GM12878 (cell line): ENCODE measurements at regions not wholly inside any gene's neighbourhood (a gene's known extent, or its start where the extent isn't known, plus 50 kb on each side); places are given as distances from the start of the nearest gene placed in this dataset.

Experiments
- ATAC-seq: fragments of 200-7000 bp; cut with Tn5 transposase; 3 replicates; pipeline ENCODE4 v1.9.1; 2020; ENCODE audit warnings: mild to moderate bottlenecking, moderate library complexity
- BruUV-seq: library from RNA; stranded (reverse); fragments of 400-500 nt; replicated peaks from 2 replicates; lab custom pipeline; 2021; lab: Mats Ljungman, UMichigan
- CTCF ChIA-PET: fragments of 300-600 bp; sonication (Branson Sonifier 250); formaldehyde crosslinking; extraction: SDS; loops from one replicate; lab custom pipeline; 2021; ENCODE audit warnings: inconsistent platforms; lab: Yijun Ruan, JAX
- POLR2A ChIA-PET: fragments of 350-600 bp; formaldehyde crosslinking; extraction: SDS; loops from one replicate; lab custom pipeline; 2021; ENCODE audit warnings: inconsistent platforms; lab: Charles Lee
- RAD21 ChIA-PET: fragments of 300-600 bp; sonication (Branson Sonifier 250); formaldehyde crosslinking; loops from one replicate; lab custom pipeline; 2023; ENCODE audit warnings: antibody characterized with exemption; ENCODE audit not compliant: unreplicated experiment; lab: Charles Lee
- SMC1A ChIA-PET: fragments of 300-600 bp; sonication (Branson Sonifier 250); formaldehyde crosslinking; loops from one replicate; lab custom pipeline; 2023; ENCODE audit not compliant: unreplicated experiment, uncharacterized antibody; lab: Charles Lee
- DNase-seq: peaks from one replicate; pipeline ENCODE4 v3.0.0-alpha.2; 2011; ENCODE audit warnings: low read depth, low spot score
- FAIRE-seq: peaks from 3 replicates; lab custom pipeline; 2011; peaks lifted over from hg19 to GRCh38; lab: Jason Lieb, UNC
- H2AFZ ChIP-seq: 2 replicates; pipeline ENCODE4 v1.6.0; 2011; ENCODE audit warnings: low read depth, low read length, control low read depth; ENCODE audit not compliant: control insufficient read depth
- H3K27ac ChIP-seq: 2 replicates; pipeline ENCODE4 v1.5.1; 2011; ENCODE audit warnings: control low read depth; ENCODE audit not compliant: control insufficient read depth, insufficient read depth
- H3K27me3 ChIP-seq, 2 experiments: replicated peaks in 1 of 2; 2 replicates each; pipeline versions ENCODE4 v1.6.0 to v1.6.1; 2011; ENCODE audit warnings: low read length in 1 of 2; ENCODE audit not compliant: control insufficient read depth in 2 of 2, insufficient read depth in 2 of 2
- H3K36me3 ChIP-seq, 2 experiments: 2 replicates each; pipeline ENCODE4 v1.5.1; 2011; ENCODE audit warnings: low read length in 1 of 2; ENCODE audit not compliant: control insufficient read depth in 2 of 2, insufficient read depth in 2 of 2
- H3K4me1 ChIP-seq: 2 replicates; pipeline ENCODE4 v1.6.1; 2011; ENCODE audit warnings: mild to moderate bottlenecking, low read length, moderate library complexity, mixed read lengths; ENCODE audit not compliant: control insufficient read depth, insufficient read depth
- H3K4me2 ChIP-seq: 2 replicates; pipeline ENCODE4 v1.6.0; 2011; ENCODE audit warnings: control low read depth; ENCODE audit not compliant: control insufficient read depth, insufficient read depth
- H3K4me3 ChIP-seq: fragments of 200-600 bp; sonication (generic); 2 replicates; pipeline ENCODE4 v1.5.1; 2016
- H3K79me2 ChIP-seq: 2 replicates; pipeline ENCODE4 v1.6.0; 2011; ENCODE audit warnings: low read length; ENCODE audit not compliant: control insufficient read depth, insufficient read depth
- H3K9ac ChIP-seq: 2 replicates; pipeline ENCODE4 v1.8.0; 2011; ENCODE audit warnings: low read length, control low read depth, mixed read lengths; ENCODE audit not compliant: control insufficient read depth, insufficient read depth
- H3K9me3 ChIP-seq: replicated peaks from 3 replicates; pipeline ENCODE4 v1.5.1; 2011; ENCODE audit warnings: mild to moderate bottlenecking, low read length; ENCODE audit not compliant: control insufficient read depth, insufficient read depth
- H4K20me1 ChIP-seq: 2 replicates; pipeline ENCODE4 v1.6.0; 2011; ENCODE audit not compliant: control insufficient read depth, insufficient read depth
- NFIC ChIP-seq: IDR thresholded peaks from 2 replicates; pipeline ENCODE4 v1.6.1; 2012; ENCODE audit warnings: low read depth, mild to moderate bottlenecking, inconsistent platforms, low read length, moderate library complexity
- NRF1 ChIP-seq: conservative IDR thresholded peaks from 2 replicates; pipeline ENCODE4 v1.6.1; 2011; ENCODE audit warnings: mild to moderate bottlenecking, low read depth, low read length, improper control_type of control experiment
- PAX5 ChIP-seq: IDR thresholded peaks from 2 replicates; pipeline ENCODE4 v1.6.1; 2011; ENCODE audit warnings: low read depth, low read length, borderline replicate concordance
- POLR2AphosphoS2 ChIP-seq: IDR thresholded peaks from 2 replicates; pipeline ENCODE4 v1.6.1; 2011; ENCODE audit warnings: low read depth, mild to moderate bottlenecking, low read length, improper control_type of control experiment, moderate library complexity
- SUPT20H ChIP-seq: IDR thresholded peaks from 2 replicates; pipeline ENCODE4 v1.6.1; 2011; ENCODE audit warnings: low read depth, mild to moderate bottlenecking, low read length, moderate library complexity, borderline replicate concordance; ENCODE audit not compliant: control insufficient read depth
- TAF1 ChIP-seq: IDR thresholded peaks from 2 replicates; pipeline ENCODE4 v1.6.1; 2011; ENCODE audit warnings: mild to moderate bottlenecking, low read depth, low read length, borderline replicate concordance
- TCF12 ChIP-seq: IDR thresholded peaks from 2 replicates; pipeline ENCODE4 v1.6.1; 2011; ENCODE audit warnings: low read depth, mild to moderate bottlenecking, low read length
- ZBED1 ChIP-seq: IDR thresholded peaks from 2 replicates; pipeline ENCODE4 v1.6.1; 2016; ENCODE audit warnings: borderline replicate concordance
- ZNF384 ChIP-seq: IDR thresholded peaks from 2 replicates; pipeline ENCODE4 v1.6.1; 2012; ENCODE audit warnings: low read depth, mild to moderate bottlenecking, low read length, improper control_type of control experiment, borderline replicate concordance
- WGBS: methylation state at CpG from one replicate; pipeline ENCODE4 v1.1.6; 2016; ENCODE audit warnings: low lambda C conversion rate; ENCODE audit not compliant: insufficient replicate concordance, insufficient coverage; ENCODE audit errors: missing lambda C conversion rate; 5-methylcytosine and 5-hydroxymethylcytosine counted together
- in situ Hi-C: fragments of 300-500 bp; cut with MboI; formaldehyde crosslinking; loops from 9 replicates; pipeline ENCODE4 v1.14.3; 2018; ENCODE audit warnings: mixed read lengths
- intact Hi-C: fragments of 100-400 bp; cut with micrococcal nuclease; formaldehyde crosslinking; loops from one replicate; pipeline ENCODE4 v1.14.2; 2022; ENCODE audit not compliant: unreplicated experiment
- TF ChIP-seq, protein P1 (sequence below): fragments of 450-650 bp; formaldehyde crosslinking; IDR thresholded peaks from 2 replicates; pipeline ENCODE4 v1.4.0; 2020; ENCODE audit warnings: mild to moderate bottlenecking, moderate library complexity
- TF ChIP-seq, protein P2 (sequence below): fragments of 150-350 bp; IDR thresholded peaks from 2 replicates; pipeline ENCODE4 v1.6.1; 2014; ENCODE audit warnings: mild to moderate bottlenecking, low read depth, low read length
- TF ChIP-seq, protein P3 (sequence below): IDR thresholded peaks from 2 replicates; pipeline ENCODE4 v1.6.1; 2012; ENCODE audit warnings: low read depth, low read length, improper control_type of control experiment

DNA sequence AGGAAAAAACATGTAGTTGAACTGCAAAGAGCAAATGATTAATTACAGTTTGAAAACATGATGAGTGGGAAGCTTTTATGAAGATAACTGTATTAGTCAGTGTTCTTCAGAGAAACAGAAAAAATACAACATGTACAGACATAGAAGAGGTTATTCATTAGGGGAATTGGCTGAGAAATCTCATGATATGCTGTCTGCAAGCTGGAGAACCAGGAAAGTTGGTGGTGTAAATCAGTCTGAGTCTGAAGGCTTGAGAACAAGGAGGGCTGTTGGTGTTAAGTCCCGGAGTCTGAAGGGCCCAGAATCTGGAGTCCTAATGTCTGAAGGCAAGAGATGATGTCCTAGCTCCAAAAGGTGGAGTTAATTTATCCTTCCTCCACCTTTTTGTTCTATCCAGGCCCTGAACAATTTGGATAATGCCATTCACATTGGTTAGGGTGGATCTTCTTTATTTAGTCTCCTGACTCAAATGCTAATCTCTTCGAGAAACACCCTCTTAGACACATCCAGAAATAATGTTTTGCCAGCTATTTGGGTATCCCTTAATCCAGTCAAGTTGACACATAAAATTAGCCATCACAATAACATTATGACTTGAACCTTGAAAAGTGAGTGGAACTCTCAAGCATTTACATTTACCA is 672.9 kb upstream of the PTBP2 start:
- ChIA-PET POLR2A (no interaction called here), SMC1A (interaction anchor here (0.5 to 0.7 kb wide), 3 partner anchors 11 to 534 kb away, joined by 3 to 4 read pairs (median 3); no protein-coding TSS in a partner anchor), RAD21 (no interaction called here), CTCF (no interaction called here)
- no peaks in the 10 kb centered on the region for H3K79me2 ChIP-seq
- no peak overlapping the region for H3K4me3 ChIP-seq
- TF ChIP-seq NRF1 (no peak), TCF12 (no peak), SUPT20H (no peak), PAX5 (no peak), ZBED1 (no peak), ZNF384 (no peak), NFIC (no peak), TAF1 (no peak), POLR2AphosphoS2 (no peak)
- TF ChIP-seq, protein P1, sequence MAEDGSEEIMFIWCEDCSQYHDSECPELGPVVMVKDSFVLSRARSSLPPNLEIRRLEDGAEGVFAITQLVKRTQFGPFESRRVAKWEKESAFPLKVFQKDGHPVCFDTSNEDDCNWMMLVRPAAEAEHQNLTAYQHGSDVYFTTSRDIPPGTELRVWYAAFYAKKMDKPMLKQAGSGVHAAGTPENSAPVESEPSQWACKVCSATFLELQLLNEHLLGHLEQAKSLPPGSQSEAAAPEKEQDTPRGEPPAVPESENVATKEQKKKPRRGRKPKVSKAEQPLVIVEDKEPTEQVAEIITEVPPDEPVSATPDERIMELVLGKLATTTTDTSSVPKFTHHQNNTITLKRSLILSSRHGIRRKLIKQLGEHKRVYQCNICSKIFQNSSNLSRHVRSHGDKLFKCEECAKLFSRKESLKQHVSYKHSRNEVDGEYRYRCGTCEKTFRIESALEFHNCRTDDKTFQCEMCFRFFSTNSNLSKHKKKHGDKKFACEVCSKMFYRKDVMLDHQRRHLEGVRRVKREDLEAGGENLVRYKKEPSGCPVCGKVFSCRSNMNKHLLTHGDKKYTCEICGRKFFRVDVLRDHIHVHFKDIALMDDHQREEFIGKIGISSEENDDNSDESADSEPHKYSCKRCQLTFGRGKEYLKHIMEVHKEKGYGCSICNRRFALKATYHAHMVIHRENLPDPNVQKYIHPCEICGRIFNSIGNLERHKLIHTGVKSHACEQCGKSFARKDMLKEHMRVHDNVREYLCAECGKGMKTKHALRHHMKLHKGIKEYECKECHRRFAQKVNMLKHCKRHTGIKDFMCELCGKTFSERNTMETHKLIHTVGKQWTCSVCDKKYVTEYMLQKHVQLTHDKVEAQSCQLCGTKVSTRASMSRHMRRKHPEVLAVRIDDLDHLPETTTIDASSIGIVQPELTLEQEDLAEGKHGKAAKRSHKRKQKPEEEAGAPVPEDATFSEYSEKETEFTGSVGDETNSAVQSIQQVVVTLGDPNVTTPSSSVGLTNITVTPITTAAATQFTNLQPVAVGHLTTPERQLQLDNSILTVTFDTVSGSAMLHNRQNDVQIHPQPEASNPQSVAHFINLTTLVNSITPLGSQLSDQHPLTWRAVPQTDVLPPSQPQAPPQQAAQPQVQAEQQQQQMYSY (CRISPR knock-in tag), result no peak
- TF ChIP-seq, protein P2, sequence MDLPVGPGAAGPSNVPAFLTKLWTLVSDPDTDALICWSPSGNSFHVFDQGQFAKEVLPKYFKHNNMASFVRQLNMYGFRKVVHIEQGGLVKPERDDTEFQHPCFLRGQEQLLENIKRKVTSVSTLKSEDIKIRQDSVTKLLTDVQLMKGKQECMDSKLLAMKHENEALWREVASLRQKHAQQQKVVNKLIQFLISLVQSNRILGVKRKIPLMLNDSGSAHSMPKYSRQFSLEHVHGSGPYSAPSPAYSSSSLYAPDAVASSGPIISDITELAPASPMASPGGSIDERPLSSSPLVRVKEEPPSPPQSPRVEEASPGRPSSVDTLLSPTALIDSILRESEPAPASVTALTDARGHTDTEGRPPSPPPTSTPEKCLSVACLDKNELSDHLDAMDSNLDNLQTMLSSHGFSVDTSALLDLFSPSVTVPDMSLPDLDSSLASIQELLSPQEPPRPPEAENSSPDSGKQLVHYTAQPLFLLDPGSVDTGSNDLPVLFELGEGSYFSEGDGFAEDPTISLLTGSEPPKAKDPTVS, result no peak
- TF ChIP-seq, protein P3, sequence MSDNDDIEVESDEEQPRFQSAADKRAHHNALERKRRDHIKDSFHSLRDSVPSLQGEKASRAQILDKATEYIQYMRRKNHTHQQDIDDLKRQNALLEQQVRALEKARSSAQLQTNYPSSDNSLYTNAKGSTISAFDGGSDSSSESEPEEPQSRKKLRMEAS, result no peak
- intact Hi-C loops (no loop called here), in situ Hi-C loops (no loop called here)
- H3K4me2 ChIP-seq, result no peak overlapping the region
- no TSS peak for BruUV-seq
- no peaks in the 10 kb centered on the region for H3K9me3 ChIP-seq
- no peak overlapping the region for H2AFZ ChIP-seq
- H3K4me1 ChIP-seq, result no peaks in the 10 kb centered on the region
- DNase-seq (no peak), FAIRE-seq (no peak), ATAC-seq (no peak; the same call in 2 of the 3 replicates)
- WGBS, result 0% methylated on average over 2 of the region's 2 CpGs
- no peak overlapping the region for H3K9ac ChIP-seq
- H3K27me3 ChIP-seq, result no peaks in the 10 kb centered on the region
- no peaks in the 10 kb centered on the region for H4K20me1 ChIP-seq
- no peaks in the 10 kb centered on the region for H3K36me3 ChIP-seq
- H3K27ac ChIP-seq, result no peak overlapping the region
